DMS79 treated with DMSO at 0.1 percent for 48 hours (cell line): ENCODE measurements at regions not wholly inside any gene's neighbourhood (a gene's known extent, or its start where the extent isn't known, plus 50 kb on each side); places are given as distances from the start of the nearest gene placed in this dataset.

Experiments
- DNase-seq: peaks from one replicate; lab custom pipeline; 2025; lab: John Stamatoyannopoulos, UW

DNA sequence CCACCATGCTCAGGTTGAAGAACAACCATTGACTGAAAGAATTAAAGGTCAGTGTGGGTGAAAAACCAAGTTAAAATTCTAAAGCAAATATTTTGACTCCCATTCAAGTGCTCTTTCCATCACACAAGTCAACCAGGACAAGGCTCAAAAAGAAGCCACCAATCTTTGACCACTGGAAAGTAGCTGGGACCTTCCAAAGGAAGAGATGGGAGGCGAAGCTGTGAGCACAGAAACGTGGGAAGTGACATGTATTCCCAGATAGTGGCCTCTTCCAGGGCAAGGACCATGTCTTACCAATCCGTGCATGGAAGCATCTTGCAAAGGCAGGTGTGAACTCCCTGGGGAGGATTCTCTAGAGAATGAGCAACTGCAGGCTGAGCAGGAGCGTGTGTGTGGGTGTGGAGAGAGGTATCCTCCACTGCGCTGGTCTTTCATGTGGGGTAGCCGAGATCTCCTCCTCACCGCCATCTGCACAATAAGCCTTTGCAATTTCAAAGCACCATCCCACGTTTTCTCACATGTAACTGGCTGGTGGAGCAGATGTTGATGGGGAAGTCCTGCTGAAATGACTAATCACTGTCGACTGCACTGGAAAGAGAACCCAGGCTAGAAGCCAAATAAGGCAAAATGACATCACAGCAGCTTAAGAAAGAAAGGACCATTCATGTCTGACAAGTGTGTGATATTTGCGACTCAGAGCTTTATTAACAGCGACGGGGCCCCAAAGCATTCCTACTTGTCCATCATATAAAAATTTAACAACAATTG, 189.4 kb upstream of the RREB1 start:
- no peak for DNase-seq

DNA sequence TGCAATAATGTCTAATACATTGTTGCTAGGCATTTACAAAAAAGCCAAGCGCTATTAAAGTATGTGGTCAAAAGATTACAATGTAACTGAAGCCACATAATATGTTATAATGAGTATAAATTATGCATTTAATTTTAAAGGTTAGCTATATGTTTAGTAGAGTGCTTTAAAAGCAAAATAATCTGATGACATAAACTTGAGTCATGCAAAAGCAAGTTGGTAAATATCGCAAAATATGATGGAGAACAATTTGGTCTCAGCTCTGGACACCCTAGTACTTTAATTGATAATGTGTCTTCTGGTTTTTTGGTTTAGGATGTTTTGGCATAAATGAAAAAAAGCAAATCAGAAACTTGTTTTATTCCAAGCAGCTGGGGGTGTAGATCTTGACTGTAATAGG, 188.6 kb upstream of the RREB1 start:
- no peak for DNase-seq

DNA sequence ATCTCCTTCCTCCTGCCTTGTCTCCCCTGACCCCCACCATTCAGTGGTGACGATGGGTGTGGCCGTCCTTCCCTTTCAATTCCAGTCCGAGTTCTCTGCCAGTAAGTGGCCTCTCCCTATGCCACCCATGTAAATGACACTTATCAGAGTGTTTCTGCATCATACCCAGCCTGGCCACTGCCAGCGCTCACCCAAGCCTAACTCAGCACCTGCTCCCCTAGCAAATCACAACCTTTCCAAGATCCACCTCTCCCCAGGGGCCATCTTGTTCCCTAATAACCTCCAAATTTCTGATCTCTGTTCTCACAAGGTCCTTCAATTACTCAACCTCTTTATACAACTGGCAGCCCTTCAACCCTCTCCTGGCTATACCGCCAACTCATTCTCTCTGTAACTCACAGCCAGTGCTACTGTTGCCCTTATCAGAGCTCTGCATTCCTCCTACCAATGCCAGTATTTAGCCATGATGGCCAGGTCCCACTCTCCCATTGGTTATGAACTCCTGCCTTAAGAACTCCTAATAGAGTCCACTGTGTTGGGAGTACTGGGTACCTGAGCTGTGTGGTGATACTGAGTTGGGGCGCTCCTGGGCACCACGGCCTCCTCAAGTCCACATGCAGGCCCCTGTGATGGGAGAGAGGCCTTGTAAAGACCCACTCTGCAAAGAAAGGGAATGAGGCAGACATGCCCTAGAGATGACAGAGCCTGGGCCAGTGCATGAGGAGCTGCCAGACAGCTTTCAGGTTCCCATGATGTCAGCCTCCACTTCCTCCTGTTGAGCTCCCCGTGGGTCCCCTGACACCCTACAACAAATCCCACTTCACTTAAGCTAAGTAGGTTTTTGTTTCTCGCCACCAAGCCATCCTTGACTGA, 187.4 kb upstream of the RREB1 start:
- DNase-seq = no peak

DNA sequence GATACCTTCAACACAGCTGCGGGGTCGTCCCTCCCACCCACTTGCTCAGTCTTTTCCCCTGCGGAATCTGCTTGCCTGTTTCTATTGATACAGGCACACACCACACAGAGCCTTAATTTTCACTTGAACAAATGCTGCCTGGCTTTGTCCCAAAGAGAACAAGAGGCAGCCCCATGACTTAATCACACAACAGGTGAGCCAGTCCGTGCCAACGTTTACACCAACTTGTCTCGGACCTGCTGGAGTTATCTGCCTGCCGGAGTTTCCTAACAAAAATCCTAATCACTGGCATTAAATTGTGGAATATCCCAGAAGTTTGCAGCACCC, 186.8 kb upstream of the RREB1 start:
- DNase-seq = no peak

DNA sequence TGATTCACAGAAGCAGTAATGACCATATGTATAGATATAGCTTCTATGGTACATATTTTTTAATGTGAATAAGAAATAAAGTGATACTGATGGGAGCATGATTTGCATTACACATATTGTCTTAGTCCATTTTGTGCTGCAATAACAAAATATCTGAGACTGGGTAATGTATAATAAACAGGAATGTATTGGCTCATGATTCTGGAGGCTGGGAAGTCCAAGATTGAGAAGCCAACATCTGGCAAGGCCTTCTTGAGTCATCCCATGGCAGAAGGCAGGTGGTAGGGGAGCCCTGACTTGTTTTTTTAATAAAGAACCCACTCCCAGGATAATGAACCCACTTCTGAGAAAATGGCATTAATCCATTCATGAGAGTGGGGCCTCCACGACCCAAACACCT, 185.6 kb upstream of the RREB1 start:
- DNase-seq = no peak

DNA sequence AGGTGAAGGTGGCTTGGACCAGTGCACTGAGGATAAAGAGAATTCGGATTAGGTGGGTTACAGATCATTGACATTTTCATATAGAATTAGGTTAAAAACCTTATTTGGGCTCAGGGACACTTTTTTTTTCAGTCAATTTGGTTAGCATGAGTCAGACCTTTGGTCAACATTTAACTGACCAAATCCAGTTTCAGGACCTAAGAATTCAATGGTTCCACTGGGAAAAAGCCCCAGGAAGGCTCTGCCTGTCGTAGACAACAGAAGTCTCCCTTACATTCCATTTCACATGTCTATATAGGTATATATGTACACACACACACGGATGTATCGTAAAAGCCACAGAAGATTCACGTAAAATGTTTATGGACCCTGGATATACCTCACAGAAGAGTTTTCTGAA, 184.2 kb upstream of the RREB1 start:
- DNase-seq = no peak

DNA sequence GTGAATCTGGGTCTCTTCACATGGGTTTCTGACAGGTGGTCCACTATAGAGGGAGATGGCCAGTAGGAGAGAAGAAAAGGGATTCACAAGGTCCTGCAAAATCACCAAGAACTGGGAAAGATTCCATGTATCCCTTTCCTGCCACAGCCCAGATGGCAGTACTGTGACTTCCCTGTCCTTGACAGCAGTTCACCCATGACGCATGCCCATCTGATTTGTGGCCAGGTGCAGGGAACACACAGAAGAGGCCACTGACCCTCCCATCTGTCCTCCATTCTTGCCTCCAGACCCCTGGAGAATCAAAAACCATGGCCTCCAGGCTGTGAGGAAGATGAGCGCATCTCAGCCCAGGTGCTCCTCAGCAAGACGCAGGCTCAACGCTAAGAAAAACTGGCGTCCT, 183.1 kb upstream of the RREB1 start:
- DNase-seq = no peak

DNA sequence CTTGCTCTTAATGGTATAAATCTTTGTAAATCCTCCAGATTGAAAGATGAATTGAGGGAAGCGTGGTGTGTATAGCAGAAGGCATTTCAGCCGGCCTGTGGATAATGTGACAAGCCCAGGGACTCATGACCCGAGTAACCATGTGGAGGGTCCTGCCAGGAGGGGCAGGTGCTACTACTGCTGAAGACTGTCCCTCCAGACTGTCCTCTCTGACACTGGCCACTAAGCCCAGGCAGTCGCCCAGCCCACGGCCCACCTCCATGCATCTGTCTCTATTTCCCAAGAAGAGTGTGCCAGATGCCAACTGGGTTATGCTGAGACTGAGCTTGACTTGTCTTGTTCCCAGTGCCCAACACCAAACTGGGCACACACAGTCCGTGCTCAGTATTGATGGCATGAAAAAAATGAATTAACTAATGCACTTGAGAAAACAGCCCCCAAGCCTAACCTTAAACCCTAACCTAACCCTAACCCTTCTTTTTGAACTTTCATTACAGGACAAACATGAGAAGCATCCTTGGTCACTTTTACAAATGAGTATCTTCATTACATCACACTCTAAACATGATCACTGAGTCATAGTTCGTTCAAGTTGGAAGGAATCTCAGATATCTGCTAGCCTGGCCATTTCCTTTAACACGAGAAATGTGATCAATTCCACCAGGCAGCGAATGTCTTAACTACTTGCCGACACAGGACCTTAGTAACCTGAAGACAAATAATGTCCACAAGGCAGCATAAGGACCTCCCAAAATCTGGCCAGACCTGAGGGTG, 182.2 kb upstream of the RREB1 start:
- DNase-seq = no peak

DNA sequence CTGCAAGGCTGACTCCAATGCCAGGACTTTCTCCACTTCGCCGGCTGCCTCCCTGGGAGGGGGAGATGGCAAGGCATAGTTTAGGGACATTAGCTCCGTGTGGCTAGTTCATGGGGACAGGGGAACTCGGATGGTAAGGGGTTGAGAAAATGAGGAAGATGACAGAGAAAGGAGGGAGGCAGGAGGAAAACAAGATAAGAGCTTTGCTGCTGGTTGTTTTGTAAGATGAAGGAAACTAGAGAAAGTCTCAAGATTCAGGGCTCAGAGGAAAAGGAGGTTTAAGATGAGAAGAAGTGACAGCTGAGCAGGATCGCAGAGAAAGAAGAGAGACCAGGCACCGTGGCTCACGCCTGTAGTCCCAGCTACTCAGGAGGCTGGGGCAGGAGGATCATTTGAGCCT, 180.9 kb upstream of the RREB1 start:
- DNase-seq = no peak

DNA sequence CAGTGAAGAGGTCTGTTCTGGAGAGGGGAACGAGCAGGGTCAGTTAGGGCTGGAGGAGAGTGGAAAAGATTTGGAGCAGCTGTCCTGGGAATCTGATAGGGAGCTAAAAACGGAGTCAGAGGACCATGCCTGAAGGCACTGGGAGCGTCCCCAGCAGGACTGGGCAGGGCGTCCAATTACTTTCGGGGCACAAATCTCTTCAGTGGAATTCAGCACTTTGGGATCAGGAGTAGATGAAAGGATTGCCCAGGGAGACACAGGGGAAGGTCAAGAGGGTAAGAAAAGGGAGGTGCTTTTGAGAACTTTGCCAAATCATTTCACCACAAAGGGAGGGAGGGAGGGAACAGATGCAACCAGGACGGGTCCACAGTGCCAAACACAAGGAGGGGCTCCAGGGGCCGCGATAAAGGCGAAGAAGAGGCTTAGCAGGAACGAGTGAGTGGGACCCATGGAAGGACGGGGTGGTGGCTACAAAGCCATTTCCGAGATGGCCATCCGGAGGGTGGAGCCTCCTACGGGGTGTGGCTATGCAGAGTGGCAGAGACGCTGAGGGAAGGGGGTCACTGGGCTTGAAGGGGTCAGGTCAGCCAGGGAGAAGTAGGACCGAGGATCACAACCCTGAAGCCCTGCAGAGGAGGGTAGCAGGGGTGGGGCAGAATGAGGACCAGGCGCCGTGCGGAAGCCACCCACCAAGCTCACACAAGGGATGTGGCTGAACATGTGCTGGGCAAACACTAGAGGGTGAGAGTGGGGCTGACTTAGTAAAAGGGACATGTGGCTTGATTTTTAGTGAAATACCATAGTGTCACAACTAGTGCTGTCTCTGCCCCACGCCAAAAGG, 180.0 kb upstream of the RREB1 start:
- no peak for DNase-seq

DNA sequence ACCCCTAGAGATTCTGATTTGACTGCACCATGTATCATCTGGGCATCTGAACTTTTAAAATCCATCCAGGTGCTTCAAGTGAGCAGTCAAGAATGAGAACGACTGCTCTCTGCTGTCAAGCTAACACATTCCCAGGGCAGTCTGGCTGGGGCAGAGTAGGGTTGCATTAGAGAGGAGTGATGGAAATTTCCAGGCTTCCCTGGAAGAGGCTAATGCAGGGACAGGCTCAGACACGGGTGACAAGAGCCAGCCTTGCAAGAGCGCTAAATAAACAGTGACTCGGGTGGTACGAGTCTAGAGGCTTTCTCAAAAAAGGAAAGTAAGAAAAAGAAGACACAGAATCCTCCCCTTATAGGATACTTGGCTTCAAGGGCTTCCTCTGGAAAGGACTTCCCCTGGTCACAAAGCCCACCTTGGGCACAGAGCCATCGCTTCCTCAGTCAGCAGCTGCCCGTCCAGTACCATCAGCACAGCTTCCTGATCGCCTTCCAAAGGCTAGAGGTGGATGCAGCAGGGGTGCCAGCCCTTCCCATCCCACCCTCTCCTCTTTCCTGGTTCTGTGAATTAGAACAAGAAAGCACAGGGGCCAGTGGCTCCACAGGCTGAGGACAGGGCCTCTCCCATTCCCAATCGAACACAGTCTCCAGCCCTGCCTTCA, 177.4 kb upstream of the RREB1 start:
- DNase-seq = no peak

DNA sequence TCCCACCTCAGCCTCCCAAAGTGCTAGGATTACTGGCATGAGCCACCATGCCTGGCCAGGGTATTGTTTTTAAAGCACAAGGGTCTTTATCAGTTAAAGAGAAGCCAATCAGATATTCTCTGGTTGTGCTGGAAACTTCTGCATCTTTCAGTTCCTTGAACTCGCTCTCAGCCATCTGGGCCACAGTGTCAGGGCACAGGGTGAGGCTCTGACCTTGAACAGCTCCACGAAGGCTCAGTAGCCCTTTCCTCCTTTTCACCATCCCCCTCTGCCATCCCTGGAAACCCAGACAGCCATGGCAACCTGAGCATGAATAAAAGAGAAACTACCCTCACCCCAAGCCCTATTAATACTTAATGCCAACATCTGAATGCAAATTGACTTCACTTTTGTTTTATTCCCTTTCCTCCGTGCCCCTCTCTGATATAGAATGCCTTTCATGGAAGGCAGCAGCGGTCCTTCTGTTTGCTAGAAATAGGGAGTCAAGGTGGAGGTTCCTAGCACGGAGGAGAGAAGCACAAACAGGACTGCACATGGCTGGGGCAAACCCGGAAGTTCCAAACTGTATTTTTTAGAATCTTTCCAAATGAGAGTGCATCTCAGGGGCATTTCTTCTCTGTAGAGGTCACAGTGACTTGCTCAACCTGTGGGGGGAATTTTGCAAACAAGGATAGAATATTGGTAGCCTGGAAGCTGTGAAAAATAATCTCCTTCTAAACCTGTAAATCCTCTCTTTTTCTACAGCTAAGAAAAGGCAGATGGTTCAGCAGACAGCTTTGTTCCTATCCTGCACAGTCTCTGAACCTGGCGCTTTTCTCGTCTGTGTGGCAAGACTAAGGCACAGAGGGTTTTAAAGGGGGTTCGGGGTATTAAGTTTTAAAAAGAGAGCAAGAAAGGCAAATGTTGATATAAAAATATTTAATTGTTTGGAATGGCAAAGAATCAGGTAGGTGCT, 176.4 kb upstream of the RREB1 start:
- no peak for DNase-seq

DNA sequence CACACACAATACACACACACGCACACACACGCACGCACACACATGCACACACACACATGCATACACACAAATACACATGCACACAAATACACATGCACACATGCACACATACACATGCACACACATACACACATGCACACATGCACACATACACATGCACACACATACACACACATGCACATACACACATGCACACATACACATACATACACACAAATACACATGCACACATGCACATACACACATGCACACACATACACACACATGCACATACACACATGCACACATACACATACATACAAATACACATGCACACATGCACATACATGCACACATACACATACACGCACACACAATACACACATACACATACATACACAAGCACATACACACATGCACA, 175.4 kb upstream of the RREB1 start:
- DNase-seq = no peak

DNA sequence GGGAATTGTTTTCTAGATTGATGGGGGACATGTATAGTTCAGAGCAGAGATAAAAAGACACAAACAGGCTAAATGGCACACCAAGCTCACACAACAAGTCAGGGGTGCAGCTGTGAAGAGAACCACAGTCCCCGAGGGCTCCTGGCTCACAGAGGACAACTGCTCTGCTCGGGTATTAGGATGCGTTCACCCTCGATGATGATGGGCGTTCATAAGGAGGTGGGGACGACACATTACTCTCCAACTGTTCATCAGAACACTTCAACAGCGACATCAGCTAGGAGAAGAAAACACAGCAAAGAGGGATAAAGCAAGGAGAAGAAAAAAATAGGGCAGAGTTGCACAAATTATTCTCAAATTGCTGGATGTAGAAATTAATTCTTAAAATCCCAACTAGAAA, 174.8 kb upstream of the RREB1 start:
- DNase-seq = no peak

DNA sequence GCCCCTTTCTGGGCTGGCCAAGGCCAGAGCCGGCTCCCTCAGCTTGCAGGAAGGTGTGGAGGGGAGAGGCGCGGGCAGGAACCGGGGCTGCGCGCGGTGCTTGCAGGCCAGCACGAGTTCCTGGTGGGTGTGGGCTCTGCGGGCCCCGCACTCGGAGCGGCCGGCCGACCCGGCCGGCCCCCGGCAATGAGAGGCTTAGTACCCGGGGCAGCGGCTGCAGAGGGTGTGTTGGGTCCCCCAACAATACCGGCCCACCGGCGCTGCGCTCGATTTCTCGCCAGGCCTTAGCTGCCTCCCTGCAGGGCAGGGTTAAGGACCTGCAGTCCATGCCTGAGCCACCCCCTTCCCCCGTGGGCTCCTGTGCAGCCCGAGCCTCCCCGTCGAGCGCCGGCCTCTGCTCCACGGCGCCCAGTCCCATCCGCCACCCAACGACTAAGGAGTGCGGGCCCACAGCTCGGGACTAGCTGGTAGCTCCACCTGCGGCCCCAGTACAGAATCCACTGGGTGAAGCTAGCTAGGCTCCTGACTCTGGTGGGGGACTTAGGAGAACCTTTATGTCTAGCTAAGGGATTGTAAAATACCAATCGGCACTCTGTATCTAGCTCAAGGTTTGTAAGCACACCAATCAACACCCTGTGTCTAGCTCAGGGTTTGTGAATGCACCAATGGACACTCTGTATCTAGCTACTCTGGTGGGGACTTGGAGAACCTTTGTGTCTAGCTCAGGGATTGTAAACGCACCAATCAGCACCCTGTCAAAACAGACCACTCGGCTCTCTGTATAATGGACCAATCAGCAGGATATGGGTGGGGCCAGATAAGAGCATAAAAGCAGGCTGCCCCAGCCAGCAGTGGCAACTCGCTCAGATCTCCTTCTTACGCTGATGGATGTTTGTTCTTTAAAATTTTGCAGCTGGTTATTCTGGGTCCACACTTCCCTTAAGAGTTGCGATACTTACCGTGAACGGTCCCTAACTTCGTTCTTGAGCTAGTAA, 167.4 kb upstream of the RREB1 start:
- DNase-seq = no peak

DNA sequence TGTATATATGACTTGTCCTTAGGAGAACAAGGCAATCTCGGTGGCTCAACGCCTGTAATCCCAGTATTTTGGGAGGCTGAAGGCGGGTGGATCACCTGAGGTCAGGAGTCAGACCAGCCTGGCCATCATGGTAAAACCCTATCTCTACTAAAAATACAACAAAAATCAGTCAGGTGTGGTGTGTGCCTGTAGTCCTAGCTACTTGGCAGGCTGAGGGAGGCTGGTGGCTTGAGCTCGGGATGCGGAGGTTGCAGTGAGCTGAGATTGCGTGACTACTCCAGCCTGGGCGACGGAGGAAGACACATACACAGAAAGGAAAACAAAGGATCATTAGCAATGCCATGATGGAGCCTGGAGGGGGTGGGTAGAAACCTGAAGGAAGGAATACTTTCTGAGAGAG, 166.6 kb upstream of the RREB1 start:
- DNase-seq = no peak

DNA sequence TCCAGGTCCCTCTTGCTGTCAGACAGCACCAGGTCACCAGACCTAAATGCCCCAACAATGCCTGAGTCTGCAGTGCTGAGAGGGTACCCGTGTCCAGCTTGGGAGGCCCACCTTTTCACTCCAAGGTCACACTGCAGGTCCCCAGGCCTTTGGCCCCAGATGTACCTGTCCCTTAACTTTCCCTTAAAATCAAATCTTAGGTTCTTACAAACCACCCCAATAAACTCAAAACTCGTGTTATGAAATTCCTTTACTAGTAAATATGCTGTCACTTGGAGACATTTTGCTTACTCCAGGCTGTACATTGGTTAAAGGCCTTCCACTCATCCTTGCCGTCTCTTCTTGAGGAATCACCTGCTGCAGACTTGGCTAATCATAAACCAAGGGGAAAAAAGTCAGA, 165.7 kb upstream of the RREB1 start:
- peak; percentile 16 for DNase-seq

DNA sequence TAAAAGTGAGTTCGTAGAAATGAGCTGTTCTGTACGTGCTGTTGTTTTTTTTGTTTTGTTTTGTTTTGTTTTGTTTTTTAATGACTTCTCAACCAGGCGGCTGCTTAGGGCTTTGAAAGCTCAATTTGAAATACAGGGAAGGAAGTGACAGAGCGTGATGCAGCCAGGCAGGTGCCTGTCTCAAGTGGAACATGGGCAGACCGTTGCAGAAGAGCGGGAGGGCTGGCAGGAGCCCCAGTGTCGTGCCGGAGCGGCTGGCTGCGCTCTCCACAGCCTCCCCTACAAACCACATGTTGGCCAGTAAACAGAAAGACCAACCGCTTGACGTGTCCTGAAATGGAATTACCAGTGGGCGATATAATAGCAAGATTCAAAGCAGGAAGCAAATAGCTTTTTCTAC, 164.9 kb upstream of the RREB1 start:
- peak; percentile 84 for DNase-seq

DNA sequence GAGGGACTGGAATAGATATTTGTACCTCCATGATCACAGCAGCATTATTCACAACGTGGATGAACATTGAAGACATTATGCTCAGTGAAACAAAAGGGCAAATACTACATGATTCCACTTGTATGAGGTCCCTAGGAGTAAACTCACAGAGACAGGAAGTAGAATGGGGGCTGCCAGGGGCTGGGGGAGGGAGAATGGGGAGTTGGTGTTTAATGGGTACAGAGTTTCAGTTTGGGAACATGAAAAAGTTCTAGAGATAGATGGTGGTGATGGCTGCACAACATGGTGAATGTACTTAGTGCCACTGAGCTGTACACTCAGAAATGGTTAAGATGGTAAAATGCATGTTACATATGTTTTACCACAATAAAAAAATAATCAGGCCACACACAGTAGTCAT, 164.3 kb upstream of the RREB1 start:
- DNase-seq = no peak
